ENCODE measurements at regions not wholly inside any gene's neighbourhood (a gene's known extent, or its start where the extent isn't known, plus 50 kb on each side); places are given as distances from the start of the nearest gene placed in this dataset.
"Not testable (repeated sequence)": the region's sequence is repeated elsewhere in the genome, so short reads cannot be mapped to it uniquely, and the experiment has no call there.

GRCh38 chr13:54232700-54233099, 1204.1 kb downstream of the OLFM4 start:
- ChIA-PET CTCF (interaction anchor here (1.0 kb wide), 1 partner anchor 154 kb away, joined by 3 read pairs; no protein-coding TSS in a partner anchor), POLR2A (no interaction called here)
- no peak for DNase-seq (ENCODE audit: extremely low spot score)
- TF ChIP-seq CTCF (IDR thresholded peaks at IDR 0.05; ENCODE audit: control extremely low read depth, extremely low read depth, low read depth, missing control alignments): no peak

DNA sequence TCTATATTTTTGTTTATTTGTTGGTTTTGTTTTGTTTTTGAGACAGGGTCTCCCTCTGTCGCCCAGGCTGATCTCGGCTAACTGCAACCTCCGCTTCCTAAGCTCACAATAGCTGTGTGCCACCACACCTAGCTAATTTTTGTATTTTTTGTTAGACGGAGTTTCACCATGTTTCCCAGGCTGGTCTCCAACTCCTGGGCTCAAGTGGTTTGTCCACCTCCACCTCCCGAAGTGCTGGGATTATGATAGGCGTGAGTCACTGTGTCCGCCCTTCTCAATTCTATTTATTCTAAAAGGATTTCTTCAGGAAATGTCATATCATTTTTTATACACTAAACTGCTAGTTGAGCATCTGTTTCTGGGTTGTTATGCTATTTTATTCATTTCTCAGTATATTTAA, 1206.0 kb downstream of the OLFM4 start:
- POLR2A ChIA-PET: no interaction called here
- CTCF ChIA-PET: no interaction called here
- DNase-seq (ENCODE audit: extremely low spot score): no peak
- TF ChIP-seq CTCF (IDR thresholded peaks at IDR 0.05; ENCODE audit: control extremely low read depth, extremely low read depth, low read depth, missing control alignments): no peak

GRCh38 chr13:54241719-54242118, 1213.1 kb downstream of the OLFM4 start:
- DNase-seq (ENCODE audit: extremely low spot score): no peak
- POLR2A ChIA-PET: no interaction called here
- CTCF ChIA-PET: no interaction called here
- no peak for TF ChIP-seq CTCF (IDR thresholded peaks at IDR 0.05; ENCODE audit: control extremely low read depth, extremely low read depth, low read depth, missing control alignments)

GRCh38 chr13:54248306-54248705, 1219.7 kb downstream of the OLFM4 start:
- ChIA-PET POLR2A (no interaction called here), CTCF (interaction anchor here (1.0 kb wide), 1 partner anchor 10 kb away, joined by 3 read pairs; no protein-coding TSS in a partner anchor)
- TF ChIP-seq CTCF (IDR thresholded peaks at IDR 0.05; ENCODE audit: control extremely low read depth, extremely low read depth, low read depth, missing control alignments): no peak
- DNase-seq (ENCODE audit: extremely low spot score): no peak

DNA sequence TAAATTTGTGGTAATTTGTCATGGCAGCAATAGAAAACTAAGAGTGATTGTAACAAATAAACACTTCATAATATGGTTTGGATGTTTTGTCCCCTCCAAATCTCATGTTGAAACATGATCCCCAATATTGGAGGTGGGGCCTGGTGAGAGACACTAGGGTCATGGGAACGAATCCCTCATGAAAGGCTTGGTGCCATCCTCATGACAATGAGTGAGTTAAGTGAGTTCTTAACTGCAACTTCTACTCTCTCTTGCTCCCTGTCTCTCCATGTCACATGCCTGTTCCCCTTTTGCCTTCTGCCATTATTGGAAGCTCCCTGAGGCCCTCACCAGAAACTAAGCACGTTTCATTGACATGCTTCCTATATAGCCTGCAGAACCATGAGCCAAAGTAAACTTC, 1233.2 kb downstream of the OLFM4 start:
- ChIA-PET CTCF (no interaction called here), POLR2A (no interaction called here)
- DNase-seq (ENCODE audit: extremely low spot score): no peak
- no peak for TF ChIP-seq CTCF (IDR thresholded peaks at IDR 0.05; ENCODE audit: control extremely low read depth, extremely low read depth, low read depth, missing control alignments)

- ChIA-PET CTCF (interaction anchor here (0.9 kb wide), 1 partner anchor 28 kb away, joined by 3 read pairs; no protein-coding TSS in a partner anchor), POLR2A (no interaction called here)
- DNase-seq (ENCODE audit: extremely low spot score): no peak
- TF ChIP-seq CTCF (IDR thresholded peaks at IDR 0.05; ENCODE audit: control extremely low read depth, extremely low read depth, low read depth, missing control alignments): no peak
Measured at GRCh38 chr13:54263868-54264267, 1235.3 kb downstream of the OLFM4 start.

DNA sequence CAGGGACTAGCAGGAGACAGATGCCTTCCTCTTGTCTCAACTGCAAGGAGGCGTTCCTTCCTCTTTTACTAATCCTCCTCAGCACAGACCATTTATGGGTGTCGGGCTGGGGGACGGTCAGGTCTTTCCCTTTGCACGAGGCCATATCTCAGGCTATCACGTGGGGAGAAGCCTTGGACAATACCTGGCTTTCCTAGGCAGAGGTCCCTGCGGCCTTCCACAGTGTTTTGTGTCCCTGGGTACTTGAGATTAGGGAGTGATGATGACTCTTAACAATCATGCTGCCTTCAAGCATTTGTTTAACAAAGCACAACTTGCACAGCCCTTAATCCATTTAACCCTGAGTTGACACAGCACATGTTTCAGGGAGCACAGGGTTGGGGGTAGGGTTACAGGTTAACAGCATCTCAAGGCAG, 1238.6 kb downstream of the OLFM4 start:
- CTCF ChIA-PET; POLR2A ChIA-PET; DNase-seq (ENCODE audit: extremely low spot score): not testable (repeated sequence)

GRCh38 chr13:54268013-54268695, 1239.5 kb downstream of the OLFM4 start:
- CTCF ChIA-PET; POLR2A ChIA-PET; DNase-seq (ENCODE audit: extremely low spot score): not testable (repeated sequence)
